GM23248 (cell line): ENCODE measurements at regions not wholly inside any gene's neighbourhood (a gene's known extent, or its start where the extent isn't known, plus 50 kb on each side); places are given as distances from the start of the nearest gene placed in this dataset.

ENCODE experiments used
- EZH2 ChIP-seq: fragments of 200-600 bp; sonication (generic); IDR thresholded peaks from 2 replicates; pipeline ENCODE4 v1.6.1; 2018; ENCODE audit warnings: antibody characterized with exemption, mild to moderate bottlenecking; ENCODE audit not compliant: insufficient read depth, poor library complexity, severe bottlenecking
- EZH2phosphoT487 ChIP-seq: fragments of 200-600 bp; sonication (generic); IDR thresholded peaks from 2 replicates; pipeline ENCODE4 v1.6.1; 2018; ENCODE audit warnings: antibody characterized with exemption, moderate library complexity, mild to moderate bottlenecking, low read depth; ENCODE audit not compliant: insufficient read depth

DNA sequence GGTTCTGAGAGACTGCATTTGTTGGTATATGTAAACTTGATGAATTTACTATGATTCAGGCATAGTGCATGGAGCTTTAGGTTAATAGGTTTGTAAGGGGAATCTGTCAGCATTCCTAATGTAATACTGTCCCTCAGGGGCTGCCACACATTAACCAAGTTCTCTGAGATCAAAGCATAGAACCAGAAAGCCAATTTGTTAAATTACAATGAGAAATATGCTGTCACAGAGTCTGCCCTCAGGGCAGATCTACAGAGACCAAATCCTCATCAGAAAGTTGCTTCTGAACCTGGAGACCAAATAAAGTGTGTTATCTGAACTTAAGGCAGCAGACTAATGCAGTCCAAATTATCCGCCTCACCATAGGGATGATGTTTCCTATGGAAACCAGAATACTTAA is 250.8 kb upstream of the HTR1E start:
- TF ChIP-seq EZH2 (no peak), EZH2phosphoT487 (no peak)
